Psoas muscle (tissue), 7 donors: ENCODE measurements at regions not wholly inside any gene's neighbourhood (a gene's known extent, or its start where the extent isn't known, plus 50 kb on each side); places are given as distances from the start of the nearest gene placed in this dataset.
A peak's percentile ranks its signal among the peaks of the same experiment; 100 is the strongest.

Source experiments
- ATAC-seq, 4 donors: fragments of 200-7000 bp; cut with Tn5 transposase; one replicate each; pipeline ENCODE4 v1.9.1; 2020; ENCODE audit warnings: moderate library complexity in 3 of 4, mild to moderate bottlenecking in 2 of 4
- DNase-seq, 2 donors: peaks; one replicate each; pipeline ENCODE4 v3.0.0-alpha.2; 2020
- H3K27ac ChIP-seq: fragments of 200-600 bp; one replicate; pipeline ENCODE4 v1.8.0; 2022
- H3K27me3 ChIP-seq, 3 donors: fragments of 200-600 bp in 1 of 3; one replicate each; pipeline versions ENCODE4 v1.6.1 to v1.8.0; 2013 to 2022; ENCODE audit warnings: low read length in 2 of 3, mild to moderate bottlenecking in 2 of 3, moderate library complexity in 1 of 3; ENCODE audit not compliant: insufficient read depth in 3 of 3
- H3K36me3 ChIP-seq, 2 donors: fragments of 200-600 bp in 1 of 2; one replicate each; pipeline versions ENCODE4 v1.6.1 to v1.8.0; 2013 to 2022; ENCODE audit warnings: low read depth in 1 of 2, mild to moderate bottlenecking in 1 of 2, moderate library complexity in 1 of 2; ENCODE audit not compliant: insufficient read depth in 1 of 2
- H3K4me1 ChIP-seq: fragments of 200-600 bp; one replicate; pipeline ENCODE4 v1.8.0; 2022
- H3K4me3 ChIP-seq: fragments of 200-600 bp; one replicate; pipeline ENCODE4 v1.8.0; 2022; ENCODE audit warnings: mild to moderate bottlenecking
- H3K9me3 ChIP-seq: fragments of 200-600 bp; one replicate; pipeline ENCODE4 v1.8.0; 2022
- WGBS, 3 donors: extraction: QIAGEN DNeasy Blood & Tissue Kit; methylation state at CpG; one replicate each; pipeline versions ENCODE4 v1.1.6 to v1.1.7; 2013; 5-methylcytosine and 5-hydroxymethylcytosine counted together
- intact Hi-C, 2 donors: fragments of 100-400 bp; cut with DNase I; formaldehyde crosslinking; loops; one replicate each; pipeline versions ENCODE4 v1.11.0 to v1.14.2; 2022
- TF ChIP-seq, protein P1 (sequence below): fragments of 200-600 bp; IDR thresholded peaks from one replicate; pipeline ENCODE4 v1.8.0; 2022; ENCODE audit warnings: antibody characterized with exemption
- donor health status: healthy with polysubstance abuse.
- donor health status: DM: no; HTN: no; CAD: no; lungs with moderate emphysema.
- donor health status: Bipolar disorder and iron deficiency.
- donor health status: healthy.
- donor health status: DM: yes; HTN: yes; CAD: no.
- donor health status: DM: no; HTN: no; CAD: no.
- donor health status: DM: yes; HTN: yes; CAD: no.

GRCh38 chr21:35849144-35849543 lies 211.2 kb downstream of the SETD4 start:
- Histone ChIP-seq H3K27ac (no peak overlapping the region), H3K9me3 (no peaks in the 10 kb centered on the region), H3K4me3 (no peak overlapping the region), H3K27me3 (peaks cover 0 to 6% (median 0%) of the 10 kb centered on the region in 3 donors), H3K4me1 (peaks cover 5% of the 10 kb centered on the region), H3K36me3 (no peaks in the 10 kb centered on the region)
- intact Hi-C loops = loop anchor here in 1 of 2 donors (10.0 kb wide), 1 partner anchor 1104 kb away; no protein-coding TSS in a partner anchor
- TF ChIP-seq, protein P1, sequence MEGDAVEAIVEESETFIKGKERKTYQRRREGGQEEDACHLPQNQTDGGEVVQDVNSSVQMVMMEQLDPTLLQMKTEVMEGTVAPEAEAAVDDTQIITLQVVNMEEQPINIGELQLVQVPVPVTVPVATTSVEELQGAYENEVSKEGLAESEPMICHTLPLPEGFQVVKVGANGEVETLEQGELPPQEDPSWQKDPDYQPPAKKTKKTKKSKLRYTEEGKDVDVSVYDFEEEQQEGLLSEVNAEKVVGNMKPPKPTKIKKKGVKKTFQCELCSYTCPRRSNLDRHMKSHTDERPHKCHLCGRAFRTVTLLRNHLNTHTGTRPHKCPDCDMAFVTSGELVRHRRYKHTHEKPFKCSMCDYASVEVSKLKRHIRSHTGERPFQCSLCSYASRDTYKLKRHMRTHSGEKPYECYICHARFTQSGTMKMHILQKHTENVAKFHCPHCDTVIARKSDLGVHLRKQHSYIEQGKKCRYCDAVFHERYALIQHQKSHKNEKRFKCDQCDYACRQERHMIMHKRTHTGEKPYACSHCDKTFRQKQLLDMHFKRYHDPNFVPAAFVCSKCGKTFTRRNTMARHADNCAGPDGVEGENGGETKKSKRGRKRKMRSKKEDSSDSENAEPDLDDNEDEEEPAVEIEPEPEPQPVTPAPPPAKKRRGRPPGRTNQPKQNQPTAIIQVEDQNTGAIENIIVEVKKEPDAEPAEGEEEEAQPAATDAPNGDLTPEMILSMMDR = no peak
- DNase-seq (no peak), ATAC-seq (peak in 1 of 4 donors; percentile 56)
- WGBS, 3 donors = 68 to 74% (median 68%) methylated on average over 4 of the region's 4 CpGs

DNA sequence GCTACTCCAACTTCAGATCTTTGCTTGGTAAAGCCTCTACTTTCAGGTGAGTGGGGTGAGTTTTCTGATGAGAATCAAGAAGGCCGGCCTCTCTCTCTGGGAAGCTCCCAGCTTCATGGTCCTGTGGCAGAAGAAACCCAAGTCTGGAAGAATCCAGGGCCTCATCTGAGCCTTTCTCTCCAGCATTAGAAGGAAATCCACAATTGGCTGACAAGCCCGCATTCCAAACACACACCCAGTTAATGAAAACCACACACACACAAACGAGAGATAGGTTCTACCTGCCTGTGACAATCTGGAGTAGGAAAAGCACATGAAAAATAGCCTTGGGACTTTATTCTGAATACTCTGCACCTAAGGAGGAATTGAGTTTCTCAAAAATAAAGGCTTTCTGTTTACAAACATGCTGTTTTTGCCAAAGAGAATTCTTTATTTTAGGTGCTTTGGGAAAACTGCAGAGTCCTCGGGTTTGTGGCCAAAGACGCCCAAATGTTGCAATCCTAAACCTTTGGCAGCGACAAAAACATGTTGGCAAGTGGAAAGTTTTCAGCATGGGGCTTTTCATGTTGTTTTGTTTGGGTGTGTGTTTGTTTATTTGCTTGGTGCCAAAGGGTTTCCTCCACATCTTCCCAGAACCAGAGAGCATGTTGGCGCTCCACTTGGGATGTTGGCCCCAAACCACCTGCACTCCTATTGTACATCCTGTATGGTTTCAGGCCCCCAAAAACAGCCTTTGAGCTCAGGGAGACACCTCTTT lies 216.2 kb downstream of the SETD4 start:
- DNase-seq (peak in 1 of 2 donors; percentile 56), ATAC-seq (peak in 1 of 4 donors; percentile 38)
- peaks cover 10% of the 10 kb centered on the region for H3K4me1 ChIP-seq
- intact Hi-C loops = loop anchor here (5.0 to 10.0 kb wide), 6 partner anchors 93 to 1157 kb away; no protein-coding TSS in a partner anchor
- no peaks in the 10 kb centered on the region for H3K9me3 ChIP-seq
- TF ChIP-seq, protein P1 = no peak
- H3K4me3 ChIP-seq = no peak overlapping the region
- 49 to 66% (median 56%) methylated on average over 7 of the region's 7 CpGs for WGBS, 3 donors
- H3K27ac ChIP-seq = no peak overlapping the region
- peaks cover 0 to 6% (median 0%) of the 10 kb centered on the region in 3 donors for H3K27me3 ChIP-seq
- no peaks in the 10 kb centered on the region for H3K36me3 ChIP-seq

DNA sequence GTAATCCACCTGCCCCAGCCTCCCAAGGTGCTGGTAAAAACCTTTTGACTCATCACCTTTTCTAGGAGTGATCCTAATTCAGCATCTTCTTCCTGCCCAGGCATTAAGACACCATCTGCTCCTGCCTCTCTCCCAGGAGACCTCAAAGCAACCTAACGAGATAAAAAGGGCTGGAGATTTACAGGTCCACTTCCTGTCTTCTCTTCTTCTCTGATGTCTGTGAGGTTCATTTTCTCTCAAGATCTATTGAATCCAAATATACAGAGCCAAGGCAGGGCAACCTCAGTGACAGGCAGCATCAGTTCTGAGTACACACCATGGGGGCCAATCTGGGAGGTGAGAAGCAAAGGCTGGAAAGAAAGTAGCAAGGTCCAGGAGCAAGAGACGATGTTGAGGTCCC lies 219.4 kb downstream of the SETD4 start:
- no peaks in the 10 kb centered on the region for H3K36me3 ChIP-seq
- DNase-seq = no peak
- ATAC-seq = no peak
- no peak overlapping the region for H3K4me3 ChIP-seq
- 58 to 73% (median 67%) methylated on average over 2 of the region's 2 CpGs for WGBS, 3 donors
- no peaks in the 10 kb centered on the region for H3K9me3 ChIP-seq
- peaks cover 11% of the 10 kb centered on the region for H3K4me1 ChIP-seq
- intact Hi-C loops = loop anchor here (5.0 to 10.0 kb wide), 6 partner anchors 96 to 1154 kb away; no protein-coding TSS in a partner anchor
- TF ChIP-seq, protein P1 = no peak
- no peak overlapping the region for H3K27ac ChIP-seq
- H3K27me3 ChIP-seq = no peaks in the 10 kb centered on the region

- peaks cover 11% of the 10 kb centered on the region for H3K4me1 ChIP-seq
- H3K27me3 ChIP-seq = no peaks in the 10 kb centered on the region
- TF ChIP-seq, protein P1 = peak; percentile 88
- H3K4me3 ChIP-seq = no peak overlapping the region
- DNase-seq (peak in 1 of 2 donors; percentile 27), ATAC-seq (peak; percentile 66 to 85 (median 78))
- H3K9me3 ChIP-seq = no peaks in the 10 kb centered on the region
- no peak overlapping the region for H3K27ac ChIP-seq
- H3K36me3 ChIP-seq = no peaks in the 10 kb centered on the region
- 95 to 100% (median 96%) methylated on average over 2 of the region's 2 CpGs for WGBS, 3 donors
- intact Hi-C loops = loop anchor here (5.0 to 10.0 kb wide), 6 partner anchors 97 to 1153 kb away; no protein-coding TSS in a partner anchor
Measured at GRCh38 chr21:35840197-35840799, 220.0 kb downstream of the SETD4 start.
